Osteoblast (primary cell): ENCODE measurements at regions not wholly inside any gene's neighbourhood (a gene's known extent, or its start where the extent isn't known, plus 50 kb on each side); places are given as distances from the start of the nearest gene placed in this dataset.

Experiments
- DNase-seq: peaks from one replicate; pipeline ENCODE4 v3.0.0; 2011; ENCODE audit warnings: low spot score, mixed read lengths; ENCODE audit not compliant: insufficient read length; ENCODE audit errors: missing footprints
- H2AFZ ChIP-seq: 2 replicates; pipeline ENCODE4 v1.6.0; 2011; ENCODE audit warnings: mild to moderate bottlenecking, low read length
- H3K27ac ChIP-seq: 2 replicates; pipeline ENCODE4 v1.5.1; 2011; ENCODE audit warnings: mild to moderate bottlenecking, low read depth, low read length, moderate library complexity
- H3K27me3 ChIP-seq: 2 replicates; pipeline ENCODE4 v1.6.0; 2012; ENCODE audit warnings: mild to moderate bottlenecking, control low read depth, inconsistent platforms, low read length, moderate library complexity; ENCODE audit not compliant: insufficient read depth
- H3K36me3 ChIP-seq: 2 replicates; pipeline ENCODE4 v1.5.1; 2011; ENCODE audit warnings: mild to moderate bottlenecking, low read length, control low read depth, moderate library complexity; ENCODE audit not compliant: insufficient read depth
- H3K4me1 ChIP-seq: 2 replicates; pipeline ENCODE4 v1.5.1; 2011; ENCODE audit warnings: mild to moderate bottlenecking, low read length, control low read depth, moderate library complexity; ENCODE audit not compliant: insufficient read depth
- H3K4me2 ChIP-seq: 2 replicates; pipeline ENCODE4 v1.6.0; 2011; ENCODE audit warnings: mild to moderate bottlenecking, low read length; ENCODE audit not compliant: insufficient read depth
- H3K4me3 ChIP-seq: fragments of 200-600 bp; sonication (generic); 3 replicates; pipeline ENCODE4 v1.5.1; 2012; ENCODE audit warnings: mild to moderate bottlenecking, low read length, inconsistent platforms; ENCODE audit not compliant: insufficient read depth
- H3K79me2 ChIP-seq: 2 replicates; pipeline ENCODE4 v1.6.0; 2012; ENCODE audit warnings: mild to moderate bottlenecking, low read length, control low read depth, inconsistent platforms; ENCODE audit not compliant: insufficient read depth
- H3K9me3 ChIP-seq: 2 replicates; pipeline ENCODE4 v1.5.1; 2011; ENCODE audit warnings: low read depth, low read length, control low read depth
- H4K20me1 ChIP-seq: 2 replicates; pipeline ENCODE4 v1.6.0; 2012; ENCODE audit warnings: mild to moderate bottlenecking, low read length, control low read depth; ENCODE audit not compliant: insufficient read depth
- TF ChIP-seq, protein P1 (sequence below): IDR thresholded peaks from 2 replicates; pipeline ENCODE4 v1.5.1; 2011; ENCODE audit warnings: mild to moderate bottlenecking, low read depth, low read length, moderate library complexity; ENCODE audit errors: extremely low read depth

- no peaks in the 10 kb centered on the region for H3K4me1 ChIP-seq
- no peaks in the 10 kb centered on the region for H3K79me2 ChIP-seq
- no peak for DNase-seq
- H3K9me3 ChIP-seq: no peaks in the 10 kb centered on the region
- H3K4me2 ChIP-seq: no peak overlapping the region
- H2AFZ ChIP-seq: no peak overlapping the region
- no peaks in the 10 kb centered on the region for H3K27me3 ChIP-seq
- no peaks in the 10 kb centered on the region for H4K20me1 ChIP-seq
- H3K27ac ChIP-seq: no peak overlapping the region
- no peaks in the 10 kb centered on the region for H3K36me3 ChIP-seq
- no peak overlapping the region for H3K4me3 ChIP-seq
- TF ChIP-seq, protein P1, sequence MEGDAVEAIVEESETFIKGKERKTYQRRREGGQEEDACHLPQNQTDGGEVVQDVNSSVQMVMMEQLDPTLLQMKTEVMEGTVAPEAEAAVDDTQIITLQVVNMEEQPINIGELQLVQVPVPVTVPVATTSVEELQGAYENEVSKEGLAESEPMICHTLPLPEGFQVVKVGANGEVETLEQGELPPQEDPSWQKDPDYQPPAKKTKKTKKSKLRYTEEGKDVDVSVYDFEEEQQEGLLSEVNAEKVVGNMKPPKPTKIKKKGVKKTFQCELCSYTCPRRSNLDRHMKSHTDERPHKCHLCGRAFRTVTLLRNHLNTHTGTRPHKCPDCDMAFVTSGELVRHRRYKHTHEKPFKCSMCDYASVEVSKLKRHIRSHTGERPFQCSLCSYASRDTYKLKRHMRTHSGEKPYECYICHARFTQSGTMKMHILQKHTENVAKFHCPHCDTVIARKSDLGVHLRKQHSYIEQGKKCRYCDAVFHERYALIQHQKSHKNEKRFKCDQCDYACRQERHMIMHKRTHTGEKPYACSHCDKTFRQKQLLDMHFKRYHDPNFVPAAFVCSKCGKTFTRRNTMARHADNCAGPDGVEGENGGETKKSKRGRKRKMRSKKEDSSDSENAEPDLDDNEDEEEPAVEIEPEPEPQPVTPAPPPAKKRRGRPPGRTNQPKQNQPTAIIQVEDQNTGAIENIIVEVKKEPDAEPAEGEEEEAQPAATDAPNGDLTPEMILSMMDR: no peak
These were observed 118.1 kb upstream of the LSAMP start for GRCh38 chr3:116563351-116563750.

DNA sequence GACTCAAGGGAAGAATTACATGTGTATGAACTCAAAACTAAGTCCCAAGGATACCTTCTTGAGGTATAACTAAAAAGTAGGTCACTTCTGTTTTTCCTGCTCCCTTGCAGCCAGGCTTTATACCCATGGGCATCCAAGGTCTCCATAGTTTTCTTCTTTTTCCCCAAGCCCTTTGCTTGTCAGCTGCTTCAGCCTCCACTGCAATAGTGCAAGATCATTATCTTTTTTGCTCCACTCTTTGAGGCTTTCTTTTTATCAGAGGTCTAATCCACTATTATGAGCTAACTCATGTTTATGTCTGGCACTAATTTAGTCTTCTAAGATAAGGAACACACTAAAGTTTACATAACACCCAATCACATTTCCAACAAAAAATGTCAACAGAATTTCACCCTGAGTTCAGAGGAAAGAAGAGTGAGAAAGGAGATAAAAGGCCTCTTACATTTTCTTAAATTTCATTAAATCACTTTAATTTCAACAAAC is 121.2 kb upstream of the LSAMP start:
- H3K27ac ChIP-seq: no peak overlapping the region
- H3K4me2 ChIP-seq: no peak overlapping the region
- no peaks in the 10 kb centered on the region for H3K79me2 ChIP-seq
- no peak overlapping the region for H3K4me3 ChIP-seq
- H3K27me3 ChIP-seq: no peaks in the 10 kb centered on the region
- H3K9me3 ChIP-seq: no peaks in the 10 kb centered on the region
- H4K20me1 ChIP-seq: no peaks in the 10 kb centered on the region
- H3K36me3 ChIP-seq: no peaks in the 10 kb centered on the region
- no peak overlapping the region for H2AFZ ChIP-seq
- DNase-seq: no peak
- TF ChIP-seq, protein P1: no peak
- H3K4me1 ChIP-seq: no peaks in the 10 kb centered on the region

- H3K4me1 ChIP-seq: no peaks in the 10 kb centered on the region
- H3K36me3 ChIP-seq: no peaks in the 10 kb centered on the region
- H2AFZ ChIP-seq: no peak overlapping the region
- no peaks in the 10 kb centered on the region for H3K27me3 ChIP-seq
- H3K27ac ChIP-seq: no peak overlapping the region
- TF ChIP-seq, protein P1: no peak
- no peaks in the 10 kb centered on the region for H4K20me1 ChIP-seq
- no peaks in the 10 kb centered on the region for H3K79me2 ChIP-seq
- H3K4me2 ChIP-seq: no peak overlapping the region
- DNase-seq: no peak
- no peaks in the 10 kb centered on the region for H3K9me3 ChIP-seq
- no peak overlapping the region for H3K4me3 ChIP-seq
These were observed 124.3 kb upstream of the LSAMP start for GRCh38 chr3:116569611-116570010.

DNA sequence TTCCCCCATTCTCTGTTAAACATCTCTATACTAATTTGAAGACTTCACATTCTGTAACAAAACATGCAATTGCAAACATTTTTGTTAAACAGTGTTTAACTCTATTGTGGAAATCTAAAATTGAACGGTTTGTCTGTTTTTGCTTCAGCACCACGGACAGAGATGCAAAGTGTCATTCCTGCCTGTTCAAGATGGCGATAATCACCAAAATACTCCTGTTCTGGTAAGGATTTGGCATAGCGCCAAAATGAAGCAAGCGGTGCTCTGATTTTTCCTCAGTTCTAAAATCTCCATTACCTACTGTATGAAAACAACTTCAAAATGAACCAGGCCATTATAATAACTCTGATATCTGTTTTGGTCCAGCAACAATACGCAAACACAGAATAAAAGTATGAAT is 129.7 kb upstream of the TUSC7 start:
- Histone ChIP-seq H3K27ac (no peak overlapping the region), H2AFZ (no peak overlapping the region), H3K79me2 (no peaks in the 10 kb centered on the region), H3K4me1 (no peaks in the 10 kb centered on the region), H3K4me3 (no peak overlapping the region), H3K36me3 (no peaks in the 10 kb centered on the region), H4K20me1 (no peaks in the 10 kb centered on the region), H3K9me3 (no peaks in the 10 kb centered on the region), H3K27me3 (no peaks in the 10 kb centered on the region), H3K4me2 (no peak overlapping the region)
- DNase-seq: no peak
- TF ChIP-seq, protein P1: no peak
